GM21447 (cell line): ENCODE measurements at regions not wholly inside any gene's neighbourhood (a gene's known extent, or its start where the extent isn't known, plus 50 kb on each side); places are given as distances from the start of the nearest gene placed in this dataset.

Experiments
- ATAC-seq: cut with Tn5 transposase; IDR thresholded peaks from one replicate; pipeline ENCODE4 v1.9.1; 2021; ENCODE audit not compliant: unreplicated experiment

- no peak for ATAC-seq
Observed at GRCh38 chr2:211055438-211055837, 499.0 kb downstream of the CPS1 start.

GRCh38 chr2:211061612-211062296 lies 505.4 kb downstream of the CPS1 start:
- ATAC-seq: no peak

GRCh38 chr2:211062297-211062612 lies 505.9 kb downstream of the CPS1 start:
- no peak for ATAC-seq

GRCh38 chr2:211067029-211067428 lies 510.6 kb downstream of the CPS1 start:
- no peak for ATAC-seq

GRCh38 chr2:211068108-211068780 lies 511.8 kb downstream of the CPS1 start:
- ATAC-seq: no peak

- ATAC-seq: no peak
Observed at GRCh38 chr2:211070547-211070946, 514.1 kb downstream of the CPS1 start.

GRCh38 chr2:211077216-211077767 lies 520.9 kb downstream of the CPS1 start:
- no peak for ATAC-seq

- ATAC-seq: no peak
Observed at GRCh38 chr2:211084352-211084751, 528.0 kb downstream of the CPS1 start.

- no peak for ATAC-seq
Observed at GRCh38 chr2:211085056-211085680, 528.8 kb downstream of the CPS1 start.

GRCh38 chr2:211086049-211086448 lies 529.6 kb downstream of the CPS1 start:
- ATAC-seq: no peak

GRCh38 chr2:211089127-211089526 lies 532.7 kb downstream of the CPS1 start:
- no peak for ATAC-seq

GRCh38 chr2:211093743-211094303 lies 537.4 kb downstream of the CPS1 start:
- ATAC-seq: peak; percentile 58

- ATAC-seq: no peak
Observed at GRCh38 chr2:211103989-211104388, 547.6 kb downstream of the CPS1 start.

- no peak for ATAC-seq
Observed at GRCh38 chr2:211113334-211114175, 557.2 kb downstream of the CPS1 start.

GRCh38 chr2:211114826-211115455 lies 558.5 kb downstream of the CPS1 start:
- ATAC-seq: no peak

GRCh38 chr2:211117026-211117425 lies 560.6 kb downstream of the CPS1 start:
- ATAC-seq: no peak

GRCh38 chr2:211126256-211126655 lies 569.9 kb downstream of the CPS1 start:
- no peak for ATAC-seq

GRCh38 chr2:211127501-211127900 lies 571.1 kb downstream of the CPS1 start:
- ATAC-seq: no peak

- ATAC-seq: no peak
Observed at GRCh38 chr2:211128287-211128686, 571.9 kb downstream of the CPS1 start.

- no peak for ATAC-seq
Observed at GRCh38 chr2:211129798-211130197, 573.4 kb downstream of the CPS1 start.
